ENCODE measurements at regions not wholly inside any gene's neighbourhood (a gene's known extent, or its start where the extent isn't known, plus 50 kb on each side); places are given as distances from the start of the nearest gene placed in this dataset.

DNA sequence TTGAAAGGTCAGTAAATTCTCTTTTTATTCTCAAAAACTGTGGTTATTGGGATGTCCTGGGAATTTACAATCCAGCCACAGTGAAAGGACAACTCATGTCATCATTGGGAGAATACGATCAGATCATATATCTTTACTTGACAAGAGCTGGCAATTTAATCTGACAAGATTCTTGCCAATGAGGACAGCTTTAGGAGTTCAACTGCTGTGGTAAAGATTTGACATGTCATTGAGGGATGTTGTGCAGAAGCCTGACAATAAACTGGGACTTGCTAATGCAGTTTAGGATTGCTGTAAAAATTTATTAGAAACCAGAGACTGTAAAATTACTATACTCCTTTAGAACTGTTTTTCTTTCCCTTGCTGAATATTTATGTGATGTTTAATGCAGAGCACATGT is 1131.0 kb downstream of the MAT2B start:
- in situ Hi-C loops (cut with MboI; ENCODE audit: low sequenced_read_pairs), result no loop called here

DNA sequence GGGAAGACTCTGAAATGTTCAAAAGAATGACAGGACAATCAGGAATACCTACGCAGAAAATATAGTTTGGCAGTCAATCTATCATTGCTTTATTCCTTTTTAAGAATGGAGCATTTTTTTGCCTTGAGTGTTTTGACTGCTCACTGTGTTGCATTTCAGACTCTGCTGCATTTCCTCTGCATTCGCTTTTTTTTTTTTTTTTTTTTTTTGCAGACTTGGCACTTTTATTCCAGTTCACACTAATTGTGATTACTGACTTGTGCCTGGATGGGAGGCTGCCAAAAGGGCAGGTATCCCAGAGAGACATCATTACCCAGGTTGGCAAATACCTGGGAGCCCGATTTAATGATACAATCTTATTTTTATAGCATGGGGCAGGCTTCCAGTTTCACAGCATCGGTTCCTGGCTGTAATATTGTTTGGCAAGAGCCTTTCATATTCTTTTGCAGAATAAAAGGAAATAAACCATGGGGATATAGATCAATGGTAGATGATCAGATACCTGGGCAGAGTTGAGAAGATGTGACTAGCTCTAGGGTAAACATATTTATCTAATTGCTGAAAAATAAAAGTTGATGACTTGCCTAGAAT is 1132.6 kb downstream of the MAT2B start:
- in situ Hi-C loops (cut with MboI; ENCODE audit: low sequenced_read_pairs), result no loop called here

DNA sequence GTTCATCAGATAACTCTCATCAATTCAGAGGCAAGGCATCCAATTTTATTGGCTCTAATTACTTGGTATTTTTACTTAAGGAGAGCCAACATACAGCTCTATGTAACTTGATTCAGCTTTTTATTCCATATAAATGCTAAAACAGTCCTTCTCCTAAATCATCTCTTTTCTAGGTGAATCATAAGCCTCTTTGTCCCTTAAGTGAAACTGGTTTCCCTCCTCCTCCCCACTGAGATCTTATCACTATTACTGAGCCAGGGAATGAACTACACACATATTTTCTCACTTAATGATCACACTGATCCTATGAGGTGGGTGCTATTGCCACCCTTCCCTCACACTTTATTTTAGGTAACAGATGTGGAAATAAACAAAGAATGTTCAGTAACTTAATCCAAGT is 1143.8 kb downstream of the MAT2B start:
- in situ Hi-C loops (cut with MboI; ENCODE audit: low sequenced_read_pairs), result no loop called here

DNA sequence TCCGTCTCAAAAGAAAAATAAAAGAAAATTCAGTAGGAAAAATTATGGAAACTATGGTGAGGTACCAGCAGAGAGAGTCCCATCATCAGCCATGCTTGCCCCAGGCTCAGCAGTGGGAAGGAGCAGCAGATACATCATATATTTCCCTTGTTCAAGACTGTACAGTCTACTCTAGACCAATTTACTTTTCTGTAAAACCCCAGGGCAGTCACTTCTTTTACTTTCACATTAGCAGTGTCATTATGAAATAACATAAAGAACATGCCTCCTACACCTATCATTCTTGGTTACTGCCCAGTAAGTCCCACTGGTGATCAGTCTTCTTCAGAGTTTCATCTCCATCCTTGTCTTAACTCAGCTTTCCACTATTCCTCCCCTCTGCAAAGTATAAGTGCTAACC is 1145.0 kb downstream of the MAT2B start:
- in situ Hi-C loops (cut with MboI; ENCODE audit: low sequenced_read_pairs), result no loop called here

DNA sequence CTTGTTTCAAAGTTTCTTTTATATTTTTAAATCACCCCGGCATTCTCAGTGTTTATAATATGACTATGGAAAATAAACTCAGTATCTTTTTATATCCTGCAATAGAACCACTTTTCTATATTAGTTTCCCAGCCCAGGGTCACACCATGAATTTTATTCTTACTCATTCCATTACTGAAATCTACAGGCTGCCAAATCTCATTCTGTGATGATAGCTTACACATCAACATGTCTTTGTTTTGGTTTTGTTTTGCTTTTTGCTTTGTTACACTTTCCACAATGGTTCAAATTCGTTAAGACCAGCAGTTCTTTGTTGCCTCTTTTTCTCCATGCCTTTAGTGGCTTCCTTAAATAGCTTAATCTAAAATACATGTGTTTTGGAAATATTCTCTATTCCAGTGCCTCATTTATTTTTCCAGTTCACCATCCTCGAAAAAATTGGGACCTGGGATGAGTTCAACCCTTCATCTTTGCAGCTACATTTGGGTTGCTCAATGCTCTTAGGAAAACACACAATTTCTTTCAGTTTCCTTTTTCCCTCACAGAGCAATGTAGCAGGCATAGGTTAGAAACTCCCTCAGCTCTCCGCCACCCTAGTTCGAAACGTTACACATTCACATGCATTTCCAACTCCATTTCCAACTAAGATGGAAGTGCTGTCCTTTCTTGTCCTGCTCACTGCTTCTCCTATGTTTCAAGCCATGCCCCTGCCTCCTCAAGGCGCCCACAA is 1146.3 kb downstream of the MAT2B start:
- in situ Hi-C loops (cut with MboI; ENCODE audit: low sequenced_read_pairs), result no loop called here

DNA sequence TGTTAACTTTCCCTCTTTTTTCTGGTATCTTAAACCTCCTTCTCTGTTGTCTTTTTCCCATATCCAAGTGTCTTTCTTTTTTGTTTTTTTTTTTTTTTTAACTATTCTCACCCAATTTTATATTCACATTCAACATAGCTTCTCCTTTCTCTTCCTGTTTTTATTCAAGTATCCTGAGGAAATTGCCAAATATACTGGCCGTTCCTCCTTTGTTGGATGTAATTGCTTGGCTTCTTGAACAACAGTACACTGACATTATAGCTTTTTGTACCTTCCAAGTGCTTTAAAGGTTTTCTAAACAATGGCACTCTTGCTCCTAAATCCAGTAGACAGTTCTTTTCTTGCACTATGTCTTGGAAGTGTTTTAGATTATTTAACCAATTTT is 1146.8 kb downstream of the MAT2B start:
- in situ Hi-C loops (cut with MboI; ENCODE audit: low sequenced_read_pairs), result no loop called here

DNA sequence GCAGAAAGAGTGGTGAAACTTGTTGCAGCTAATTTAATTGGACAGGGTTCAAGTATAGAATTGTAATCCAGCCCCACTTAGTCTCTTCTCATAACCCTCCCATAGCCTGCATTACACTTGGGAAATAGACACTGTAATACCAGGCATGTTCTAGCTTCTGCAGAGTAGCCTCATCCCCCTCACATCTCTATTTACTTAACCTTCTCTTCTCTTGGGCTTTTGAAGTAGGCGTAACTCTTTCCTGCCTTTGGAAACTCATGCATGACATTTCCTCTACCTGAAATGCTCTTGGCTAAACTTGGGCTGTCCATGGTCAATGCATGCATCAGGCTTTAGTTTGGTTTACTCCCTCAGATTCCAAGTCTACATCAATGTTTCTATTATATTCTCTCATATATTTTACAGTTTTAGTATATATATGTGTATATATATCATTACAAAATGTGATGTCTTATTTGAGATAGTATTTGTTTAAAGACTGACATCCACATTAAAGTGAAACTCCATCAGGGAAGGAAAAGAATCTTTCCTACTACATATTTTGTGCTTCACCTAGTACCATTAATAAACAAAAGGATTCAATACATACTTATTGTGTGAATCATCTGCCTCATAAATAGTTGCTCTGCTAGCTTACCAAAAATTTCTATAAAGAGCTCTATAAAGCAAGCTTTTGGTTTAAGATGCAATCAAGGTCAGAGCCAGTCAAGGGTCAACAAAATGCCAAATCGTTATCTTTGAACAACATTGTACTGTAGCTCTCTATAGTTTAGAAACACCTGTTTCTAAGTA is 1158.0 kb downstream of the MAT2B start:
- in situ Hi-C loops (cut with MboI; ENCODE audit: low sequenced_read_pairs), result no loop called here

DNA sequence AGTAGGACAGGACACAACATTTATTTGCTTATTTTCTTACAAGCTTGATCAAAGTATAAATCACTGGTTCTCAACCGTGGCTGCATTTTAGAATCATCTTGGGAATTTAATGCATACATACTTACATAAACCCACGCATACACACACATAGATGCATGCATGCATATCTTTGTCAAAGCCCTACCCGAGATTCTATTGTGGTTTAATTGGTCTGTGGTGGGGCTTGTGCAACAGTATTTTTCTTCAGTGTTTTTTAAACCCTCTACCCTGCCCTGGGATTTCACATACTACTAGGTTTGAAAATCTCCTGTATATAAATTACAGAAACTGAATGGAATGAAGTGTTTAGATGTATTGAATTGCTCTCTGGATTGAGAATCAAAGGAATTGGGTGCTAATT is 1166.2 kb downstream of the MAT2B start:
- in situ Hi-C loops (cut with MboI; ENCODE audit: low sequenced_read_pairs), result no loop called here

DNA sequence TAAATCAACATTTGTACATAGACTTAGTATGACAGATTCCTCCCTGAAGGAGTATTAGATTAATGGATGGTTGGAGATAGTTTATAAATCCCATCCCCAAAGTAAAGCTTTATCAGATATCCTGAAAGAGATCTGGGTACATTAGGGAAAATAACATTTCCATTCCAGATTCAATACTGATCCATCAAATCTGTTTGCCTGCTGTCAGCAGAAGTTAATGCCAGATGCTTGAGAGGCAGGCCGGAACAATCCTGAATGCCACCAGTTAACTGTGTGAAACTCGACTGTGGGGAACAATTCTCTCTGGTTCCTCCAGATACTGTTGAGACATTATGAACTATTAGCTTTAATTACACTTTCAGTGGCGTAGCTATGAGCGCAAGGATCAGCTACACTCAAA is 1166.8 kb downstream of the MAT2B start:
- in situ Hi-C loops (cut with MboI; ENCODE audit: low sequenced_read_pairs), result no loop called here

DNA sequence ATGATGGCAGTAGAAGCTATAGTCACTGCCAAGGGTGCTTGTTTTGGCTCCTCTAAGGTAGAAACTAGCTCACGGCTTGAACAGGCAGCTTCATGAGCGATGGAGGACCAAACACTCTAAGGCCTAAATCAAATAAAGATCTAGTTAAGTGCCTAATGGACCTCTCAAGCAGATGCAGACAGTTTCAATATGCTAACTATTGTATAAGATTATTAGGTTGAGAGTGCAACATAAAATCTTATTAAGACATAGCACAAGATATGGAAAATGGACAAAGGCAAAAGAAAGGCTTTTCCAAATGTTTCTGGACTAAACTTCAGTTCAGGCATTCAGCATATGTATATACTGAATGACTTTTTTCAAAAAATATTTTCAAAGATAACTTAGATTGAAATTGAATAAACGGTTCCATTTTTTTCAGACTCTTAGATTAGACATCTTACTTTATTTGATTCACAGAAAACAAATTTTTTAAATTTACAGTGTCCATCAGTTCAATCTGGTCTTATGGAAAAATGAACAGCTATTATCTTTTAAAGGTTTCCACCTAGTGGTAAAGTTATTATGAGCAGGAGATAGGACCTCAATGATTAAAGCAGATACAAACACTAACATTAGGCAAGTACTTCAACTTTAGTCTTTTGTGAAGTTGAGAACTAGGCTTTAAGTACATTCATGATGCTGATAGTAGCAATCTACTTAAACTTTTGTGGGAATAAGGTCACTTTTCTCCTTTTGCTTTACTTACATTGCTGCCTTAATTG is 1167.7 kb downstream of the MAT2B start:
- in situ Hi-C loops (cut with MboI; ENCODE audit: low sequenced_read_pairs), result no loop called here

DNA sequence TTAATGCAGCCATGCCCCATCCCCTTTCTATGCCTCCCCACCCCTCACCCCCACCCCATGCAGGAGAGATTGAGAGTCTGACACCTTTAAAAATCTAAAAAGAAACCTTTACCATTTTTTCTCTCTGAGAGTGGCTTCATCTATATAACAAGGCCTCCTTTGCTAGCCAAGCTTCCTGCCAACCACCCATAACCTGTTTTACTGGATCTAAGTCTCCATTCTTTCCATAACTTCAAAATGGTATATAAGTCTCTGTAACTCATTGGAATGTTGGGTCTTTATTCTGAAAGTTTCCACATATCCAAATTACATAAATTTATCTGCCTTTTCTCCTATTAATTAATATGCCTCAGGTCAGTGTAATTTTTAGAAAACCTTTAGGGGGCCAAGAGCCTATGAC is 1174.0 kb downstream of the MAT2B start:
- in situ Hi-C loops (cut with MboI; ENCODE audit: low sequenced_read_pairs), result no loop called here

DNA sequence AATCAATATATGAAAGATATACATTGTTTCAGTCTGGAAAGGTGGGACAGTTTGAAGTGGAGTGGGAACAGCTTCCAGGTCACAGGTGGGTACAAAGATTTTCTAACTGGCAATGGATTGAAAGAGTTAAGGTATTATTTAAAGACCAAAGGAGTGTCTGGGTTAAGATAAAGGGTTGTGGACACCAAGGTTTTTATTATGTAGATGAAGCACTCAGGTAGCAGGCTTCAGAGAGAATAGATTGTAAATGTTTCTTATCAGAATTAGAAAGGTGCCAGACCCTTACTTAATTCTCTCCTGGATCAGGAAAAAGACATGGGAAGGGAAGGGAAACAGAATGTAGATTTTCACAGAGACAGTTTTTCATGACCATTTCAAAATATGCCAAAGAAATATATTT is 1174.8 kb downstream of the MAT2B start:
- in situ Hi-C loops (cut with MboI; ENCODE audit: low sequenced_read_pairs), result no loop called here

DNA sequence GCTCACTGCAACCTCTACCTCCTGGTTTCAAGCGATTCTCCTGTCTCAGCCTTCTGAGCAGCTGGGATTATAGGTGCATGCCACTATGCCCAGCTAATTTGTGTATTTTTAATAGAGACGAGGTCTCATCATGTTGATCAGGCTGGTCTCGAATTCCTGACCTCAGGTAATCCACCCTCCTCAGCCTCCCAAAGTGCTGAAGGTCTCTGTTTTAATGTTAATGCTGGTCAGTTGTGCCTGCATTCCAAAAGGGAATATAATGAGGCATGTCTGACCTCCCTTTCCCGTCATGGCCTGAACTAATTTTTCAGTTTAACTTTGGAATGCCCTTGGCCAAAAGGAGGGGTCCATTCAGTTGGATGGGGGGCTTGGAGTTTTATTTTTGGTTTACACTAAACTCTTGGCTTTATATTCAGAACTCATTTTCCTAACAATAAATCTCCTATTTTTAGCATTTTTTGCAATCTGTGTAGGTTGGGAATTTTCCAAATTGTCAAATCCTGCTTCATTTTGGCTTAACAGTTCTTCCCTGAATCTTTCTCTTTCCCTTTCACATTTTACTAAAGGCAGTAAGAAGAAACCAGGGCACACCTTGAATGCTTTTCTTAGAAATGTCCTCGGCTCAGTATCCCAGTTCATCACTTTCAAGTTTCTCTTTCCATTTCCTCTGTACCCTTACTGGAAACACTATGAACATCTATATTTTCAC is 1175.5 kb downstream of the MAT2B start:
- in situ Hi-C loops (cut with MboI; ENCODE audit: low sequenced_read_pairs), result no loop called here

DNA sequence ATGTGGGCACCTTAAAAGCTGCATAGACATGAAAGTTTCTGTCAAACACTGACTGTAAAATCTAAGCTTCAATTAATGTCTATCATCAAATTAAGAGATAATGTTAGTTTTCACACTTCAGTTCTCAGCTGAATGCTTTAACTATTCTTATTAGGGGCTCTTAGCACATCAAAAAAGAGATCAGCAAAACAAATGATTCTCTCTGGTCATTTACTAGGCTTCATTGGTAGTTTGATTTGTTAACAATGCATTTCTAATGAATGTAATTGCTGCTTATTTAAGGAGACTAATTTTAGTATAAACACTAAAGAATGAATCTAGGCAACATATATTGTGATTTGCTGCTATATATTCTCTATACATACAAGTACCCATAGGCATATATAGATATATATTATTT is 1182.0 kb downstream of the MAT2B start:
- in situ Hi-C loops (cut with MboI; ENCODE audit: low sequenced_read_pairs), result no loop called here

DNA sequence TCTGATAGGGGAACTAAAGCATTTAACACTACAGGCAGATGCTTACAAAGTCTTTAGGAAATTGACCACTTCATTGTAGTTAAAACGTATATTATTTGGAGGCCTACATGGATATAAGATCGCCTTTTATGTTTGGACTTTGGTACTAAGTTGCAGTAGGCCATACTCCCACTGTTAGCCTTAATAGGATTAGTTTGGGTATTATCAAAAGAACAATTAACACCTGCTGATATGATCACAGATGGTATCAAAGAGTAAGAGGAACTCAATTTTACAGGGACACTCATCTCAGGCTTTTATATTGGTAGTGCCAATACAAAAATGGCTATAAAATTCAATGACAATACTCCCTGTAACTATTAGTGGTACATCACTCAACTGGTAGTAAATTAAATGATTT is 1183.0 kb downstream of the MAT2B start:
- in situ Hi-C loops (cut with MboI; ENCODE audit: low sequenced_read_pairs), result no loop called here

DNA sequence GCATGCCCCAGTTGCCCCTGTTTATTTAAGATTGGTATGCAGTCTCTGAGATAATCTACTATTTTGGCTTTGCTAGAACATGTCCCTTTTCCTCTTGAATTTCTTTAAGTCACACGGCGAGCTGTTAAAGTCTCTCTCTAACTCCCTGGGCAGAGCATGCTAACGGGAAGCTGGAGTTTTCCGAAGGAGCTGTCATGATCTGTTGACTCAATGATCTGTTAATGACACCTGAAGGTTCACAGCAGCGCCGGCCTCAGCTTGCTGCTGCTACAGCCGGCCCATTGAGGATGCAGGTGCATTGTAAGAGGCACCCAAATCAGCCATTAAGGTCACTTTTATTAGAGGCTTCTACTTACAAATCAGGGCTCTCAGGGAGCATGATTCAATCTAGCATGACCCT is 1203.4 kb downstream of the MAT2B start:
- in situ Hi-C loops (cut with MboI; ENCODE audit: low sequenced_read_pairs), result no loop called here

DNA sequence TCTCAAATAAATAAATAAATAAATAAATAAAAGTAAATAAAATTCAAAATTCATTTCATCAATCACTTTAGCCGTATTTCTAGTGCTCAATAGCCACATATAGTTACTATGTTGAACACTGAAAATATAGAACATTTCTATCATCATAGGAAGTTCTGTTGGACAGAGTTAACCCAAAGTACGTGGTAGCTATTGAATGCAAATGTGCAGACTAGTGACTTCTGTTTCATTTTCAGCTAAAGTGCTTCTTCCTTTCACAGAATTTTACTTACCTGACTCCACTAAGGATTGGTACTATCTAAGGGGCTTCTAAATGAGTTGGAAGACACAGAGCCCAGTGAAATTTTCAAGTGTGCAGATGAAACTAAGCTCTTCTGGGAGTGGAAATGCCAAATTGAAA is 1208.3 kb downstream of the MAT2B start:
- in situ Hi-C loops (cut with MboI; ENCODE audit: low sequenced_read_pairs), result no loop called here

DNA sequence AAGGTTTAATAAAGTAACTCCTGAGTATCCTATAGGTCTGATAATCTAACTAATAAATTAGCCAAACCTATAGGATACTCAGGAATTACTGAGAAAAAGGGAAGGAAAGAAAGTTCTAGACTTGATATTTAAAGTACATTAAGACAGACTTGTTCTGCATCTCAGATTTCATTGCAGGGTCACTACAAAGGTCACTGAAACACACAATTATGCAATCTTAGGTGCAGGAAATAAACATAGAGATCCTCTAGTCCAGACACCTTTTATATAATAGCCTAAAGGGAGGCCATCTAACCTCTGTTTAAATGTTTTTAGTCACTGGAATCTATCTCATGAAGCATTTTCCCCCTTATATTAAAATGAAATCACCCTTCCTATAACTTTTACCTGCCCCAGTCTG is 1215.7 kb downstream of the MAT2B start:
- in situ Hi-C loops (cut with MboI; ENCODE audit: low sequenced_read_pairs), result no loop called here

DNA sequence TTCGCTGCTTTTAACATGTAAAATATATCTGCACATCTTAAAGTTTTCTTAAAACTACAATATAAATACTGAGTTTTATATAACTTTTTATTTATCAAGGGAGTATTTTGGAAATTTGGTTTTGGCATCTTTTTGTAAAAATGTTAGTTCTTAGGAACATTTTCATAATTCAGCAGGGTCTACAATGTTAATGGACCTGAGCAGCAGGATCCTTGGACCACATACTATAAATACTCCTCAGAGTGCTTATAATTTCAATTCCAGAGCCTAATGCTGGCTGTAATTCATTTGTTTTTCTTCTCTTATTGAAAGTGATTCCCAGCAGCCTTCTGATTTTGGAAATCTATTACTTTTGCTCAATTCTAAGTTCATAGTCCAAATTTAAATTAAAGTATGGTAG is 1216.2 kb downstream of the MAT2B start:
- in situ Hi-C loops (cut with MboI; ENCODE audit: low sequenced_read_pairs), result no loop called here

DNA sequence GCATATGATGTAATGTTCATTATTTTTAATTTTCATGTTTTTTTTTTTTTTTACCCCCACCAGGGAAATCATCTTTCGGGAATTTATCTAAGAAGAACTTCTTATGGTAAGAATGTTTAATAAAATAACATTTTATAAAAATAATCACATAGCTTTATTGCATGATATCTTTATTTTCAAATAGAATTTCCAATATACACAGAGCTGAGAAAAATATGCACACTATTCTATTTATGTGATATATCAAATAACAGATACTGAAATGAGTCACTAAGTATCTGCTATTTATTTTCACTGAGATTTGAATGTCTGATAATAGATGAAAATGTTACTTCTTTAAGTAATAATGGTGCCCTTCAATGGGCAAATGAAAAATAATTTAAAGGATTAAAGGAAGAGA is 1217.3 kb downstream of the MAT2B start:
- in situ Hi-C loops (cut with MboI; ENCODE audit: low sequenced_read_pairs), result no loop called here

DNA sequence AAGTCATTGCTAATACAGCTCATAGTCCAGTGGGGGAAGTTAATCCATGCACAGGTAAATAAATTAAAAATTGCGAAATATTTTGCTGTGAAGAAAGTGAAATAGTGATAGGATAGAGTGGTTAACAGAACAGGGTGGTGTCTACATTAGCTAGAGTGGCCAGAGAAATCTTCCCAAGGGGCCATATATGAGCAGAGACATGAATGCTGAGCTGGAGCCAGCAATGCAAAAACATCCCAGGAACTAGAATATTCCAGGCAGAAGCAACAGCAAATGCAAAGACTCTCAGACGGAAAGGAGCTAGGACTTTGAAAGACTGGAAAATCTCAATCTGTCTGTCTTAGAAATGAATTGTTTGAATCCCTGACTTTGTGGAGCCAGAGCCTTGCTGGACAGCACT is 1221.6 kb downstream of the MAT2B start:
- in situ Hi-C loops (cut with MboI; ENCODE audit: low sequenced_read_pairs), result no loop called here
